Chondrocyte (in vitro differentiated cells): ENCODE measurements at regions not wholly inside any gene's neighbourhood (a gene's known extent, or its start where the extent isn't known, plus 50 kb on each side); places are given as distances from the start of the nearest gene placed in this dataset.
A peak's percentile ranks its signal among the peaks of the same experiment; 100 is the strongest.

Experiments used
- DNase-seq: peaks from one replicate; pipeline ENCODE4 v3.0.0; 2021; ENCODE audit warnings: mixed read lengths, low spot score
- H3K27ac Mint-ChIP-seq: one replicate; pipeline ENCODE4 v1.8.0; 2021; ENCODE audit warnings: mild to moderate bottlenecking, moderate library complexity, mixed read lengths; ENCODE audit not compliant: unreplicated experiment
- H3K27me3 Mint-ChIP-seq: 2 replicates; pipeline ENCODE4 v1.8.0; 2021; ENCODE audit warnings: low read depth, mixed read lengths
- H3K36me3 Mint-ChIP-seq: 2 replicates; pipeline ENCODE4 v1.8.0; 2021; ENCODE audit warnings: low read depth, mixed read lengths
- H3K4me1 Mint-ChIP-seq: 2 replicates; pipeline ENCODE4 v1.8.0; 2021; ENCODE audit warnings: low read depth, mild to moderate bottlenecking, mixed read lengths
- H3K4me3 Mint-ChIP-seq: one replicate; pipeline ENCODE4 v1.8.0; 2021; ENCODE audit warnings: mild to moderate bottlenecking, moderate library complexity, mixed read lengths; ENCODE audit not compliant: unreplicated experiment
- H3K9me3 Mint-ChIP-seq: 2 replicates; pipeline ENCODE4 v1.8.0; 2021; ENCODE audit warnings: low read depth, mixed read lengths
- TF ChIP-seq, protein P1 (sequence below): fragments of 200-600 bp; sonication (generic); IDR thresholded peaks from 2 replicates; pipeline ENCODE4 v1.5.0; 2021; ENCODE audit warnings: antibody characterized with exemption, mild to moderate bottlenecking, moderate library complexity

DNA sequence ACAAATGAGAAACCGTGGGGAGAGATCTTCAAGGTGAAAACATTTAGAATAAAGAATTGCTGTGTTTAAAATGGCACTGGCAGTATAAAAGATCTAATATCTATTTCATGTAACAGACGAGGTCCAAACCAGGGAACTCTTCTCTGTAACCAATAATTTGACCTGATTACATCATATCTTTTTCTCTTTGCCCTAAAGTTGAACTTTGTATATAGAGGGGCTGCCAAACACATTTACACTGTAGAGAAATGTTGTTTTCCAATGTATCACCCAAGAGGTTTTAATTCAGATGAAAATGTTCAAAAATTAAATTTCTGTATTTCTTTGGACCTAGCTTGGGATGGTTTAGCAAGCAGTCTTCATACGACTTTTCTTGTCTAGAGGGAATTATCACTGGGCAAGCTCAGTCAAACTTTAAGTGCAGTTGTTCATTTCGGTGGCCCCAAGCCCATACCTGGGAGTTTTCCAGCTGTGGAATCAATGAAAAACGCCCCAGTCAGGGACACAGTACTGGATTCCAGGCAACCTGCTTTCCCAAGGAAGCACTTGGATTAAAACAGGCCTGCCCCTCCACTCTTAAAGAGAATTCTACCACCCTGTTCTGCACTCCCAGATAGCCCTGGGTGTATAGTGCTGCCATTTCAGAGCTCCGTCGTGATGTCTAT is 208.5 kb upstream of the FN1 start:
- no peak overlapping the region for H3K4me3 Mint-ChIP-seq
- no peak overlapping the region for H3K27ac Mint-ChIP-seq
- peaks cover 11% of the 10 kb centered on the region for H3K4me1 Mint-ChIP-seq
- no peak for DNase-seq
- peaks cover 3% of the 10 kb centered on the region for H3K36me3 Mint-ChIP-seq
- H3K27me3 Mint-ChIP-seq: no peaks in the 10 kb centered on the region
- TF ChIP-seq, protein P1, sequence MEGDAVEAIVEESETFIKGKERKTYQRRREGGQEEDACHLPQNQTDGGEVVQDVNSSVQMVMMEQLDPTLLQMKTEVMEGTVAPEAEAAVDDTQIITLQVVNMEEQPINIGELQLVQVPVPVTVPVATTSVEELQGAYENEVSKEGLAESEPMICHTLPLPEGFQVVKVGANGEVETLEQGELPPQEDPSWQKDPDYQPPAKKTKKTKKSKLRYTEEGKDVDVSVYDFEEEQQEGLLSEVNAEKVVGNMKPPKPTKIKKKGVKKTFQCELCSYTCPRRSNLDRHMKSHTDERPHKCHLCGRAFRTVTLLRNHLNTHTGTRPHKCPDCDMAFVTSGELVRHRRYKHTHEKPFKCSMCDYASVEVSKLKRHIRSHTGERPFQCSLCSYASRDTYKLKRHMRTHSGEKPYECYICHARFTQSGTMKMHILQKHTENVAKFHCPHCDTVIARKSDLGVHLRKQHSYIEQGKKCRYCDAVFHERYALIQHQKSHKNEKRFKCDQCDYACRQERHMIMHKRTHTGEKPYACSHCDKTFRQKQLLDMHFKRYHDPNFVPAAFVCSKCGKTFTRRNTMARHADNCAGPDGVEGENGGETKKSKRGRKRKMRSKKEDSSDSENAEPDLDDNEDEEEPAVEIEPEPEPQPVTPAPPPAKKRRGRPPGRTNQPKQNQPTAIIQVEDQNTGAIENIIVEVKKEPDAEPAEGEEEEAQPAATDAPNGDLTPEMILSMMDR: no peak
- peaks cover 15% of the 10 kb centered on the region for H3K9me3 Mint-ChIP-seq

DNA sequence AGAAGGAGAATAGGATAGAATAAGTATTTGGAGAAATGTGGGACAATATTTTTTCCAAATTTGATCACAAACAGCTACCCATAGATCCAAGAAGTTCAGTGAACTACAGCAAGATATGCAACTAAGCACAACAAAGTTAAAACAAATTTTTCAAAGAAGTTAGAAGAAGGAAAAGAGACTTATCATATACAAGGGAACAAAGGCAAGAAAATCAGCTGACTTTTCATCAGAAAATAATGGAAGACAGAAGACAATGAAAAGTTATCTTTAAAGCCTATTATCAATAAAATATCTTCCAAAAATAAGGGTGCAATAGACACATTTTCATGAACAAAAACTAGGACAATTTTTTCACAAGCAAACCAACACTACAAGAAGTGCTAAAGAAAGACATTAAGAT is 202.8 kb upstream of the FN1 start:
- Mint-ChIP-seq H3K4me3 (no peak overlapping the region), H3K9me3 (peaks cover 43% of the 10 kb centered on the region), H3K27ac (no peak overlapping the region), H3K36me3 (peaks cover 25% of the 10 kb centered on the region), H3K4me1 (peaks cover 41% of the 10 kb centered on the region), H3K27me3 (no peaks in the 10 kb centered on the region)
- TF ChIP-seq, protein P1: no peak
- no peak for DNase-seq

DNA sequence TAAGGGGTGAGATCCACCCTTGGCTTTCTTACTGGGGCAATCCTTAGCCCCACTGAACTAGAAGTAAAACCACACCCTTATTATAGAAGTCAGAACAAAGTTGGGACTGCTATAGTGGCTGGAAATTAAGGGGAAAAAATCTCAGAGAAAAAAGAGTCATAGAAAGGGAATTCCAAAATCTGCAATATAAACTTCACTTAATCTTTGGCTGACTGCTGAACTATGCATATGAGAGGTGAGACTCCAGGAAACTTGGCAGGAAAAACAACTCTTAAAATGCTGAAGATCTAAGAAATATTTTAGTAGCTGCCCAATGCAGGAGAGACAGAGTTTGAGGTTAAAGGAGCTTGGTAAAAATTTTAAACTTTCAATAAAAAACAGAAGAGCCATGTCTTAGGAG is 201.8 kb upstream of the FN1 start:
- no peak for DNase-seq
- Mint-ChIP-seq H3K27ac (peak overlapping the region; percentile 79), H3K36me3 (peaks cover 34% of the 10 kb centered on the region), H3K4me1 (peaks cover 41% of the 10 kb centered on the region), H3K9me3 (peaks cover 51% of the 10 kb centered on the region), H3K27me3 (no peaks in the 10 kb centered on the region), H3K4me3 (no peak overlapping the region)
- TF ChIP-seq, protein P1: no peak

DNA sequence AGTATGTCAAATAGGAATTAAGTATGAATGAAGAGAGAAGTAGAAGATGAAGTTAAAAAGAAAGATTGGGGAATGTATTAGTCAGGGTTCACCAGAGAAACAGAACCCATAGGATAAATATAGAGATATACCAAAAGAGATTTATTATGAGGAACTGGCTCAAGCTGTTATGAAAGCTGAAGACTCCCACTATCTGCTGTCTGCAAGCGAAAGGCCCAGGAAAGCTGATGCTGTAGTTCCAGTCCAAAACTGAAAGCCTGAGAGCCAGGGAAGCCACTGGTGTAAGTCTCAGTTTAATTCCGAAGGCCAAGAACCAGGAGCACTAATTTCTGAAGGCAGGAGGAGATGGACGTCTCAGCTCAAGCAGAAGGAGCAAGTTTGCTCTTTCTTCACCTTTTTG is 200.9 kb upstream of the FN1 start:
- H3K9me3 Mint-ChIP-seq: peaks cover 57% of the 10 kb centered on the region
- H3K4me1 Mint-ChIP-seq: peaks cover 41% of the 10 kb centered on the region
- H3K27me3 Mint-ChIP-seq: no peaks in the 10 kb centered on the region
- TF ChIP-seq, protein P1: no peak
- DNase-seq: no peak
- peak overlapping the region; percentile 37 for H3K27ac Mint-ChIP-seq
- H3K4me3 Mint-ChIP-seq: no peak overlapping the region
- H3K36me3 Mint-ChIP-seq: peaks cover 42% of the 10 kb centered on the region

DNA sequence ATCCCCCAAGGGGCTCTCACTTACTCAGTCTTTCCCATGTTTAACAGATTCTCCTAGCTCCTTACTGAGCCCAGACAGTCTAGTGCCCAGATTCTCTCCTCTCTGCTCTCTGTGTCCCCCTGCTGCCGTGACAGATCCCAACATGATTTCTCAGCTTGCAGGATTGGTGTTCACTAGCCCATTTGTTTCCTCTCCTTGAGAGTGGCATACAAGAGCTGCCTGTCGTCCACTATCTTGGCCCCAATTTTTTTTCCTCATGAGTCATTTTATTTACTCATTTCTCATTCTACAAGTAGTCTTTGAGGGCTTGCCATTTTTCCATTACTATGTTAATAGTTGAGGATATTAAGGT is 199.9 kb upstream of the FN1 start:
- TF ChIP-seq, protein P1: peak; percentile 55
- H3K9me3 Mint-ChIP-seq: peaks cover 66% of the 10 kb centered on the region
- peaks cover 52% of the 10 kb centered on the region for H3K36me3 Mint-ChIP-seq
- H3K27ac Mint-ChIP-seq: peak overlapping the region; percentile 1
- no peak for DNase-seq
- no peak overlapping the region for H3K4me3 Mint-ChIP-seq
- peaks cover 39% of the 10 kb centered on the region for H3K4me1 Mint-ChIP-seq
- no peaks in the 10 kb centered on the region for H3K27me3 Mint-ChIP-seq
